Fibroblast of the aortic adventitia (primary cell): ENCODE measurements at regions not wholly inside any gene's neighbourhood (a gene's known extent, or its start where the extent isn't known, plus 50 kb on each side); places are given as distances from the start of the nearest gene placed in this dataset.

Experiments
- DNase-seq: peaks from one replicate; pipeline ENCODE4 v3.0.0-alpha.2; 2010; ENCODE audit warnings: low read depth
- H3K4me3 ChIP-seq: 2 replicates; pipeline ENCODE4 v1.5.1; 2011; ENCODE audit warnings: low read depth, mild to moderate bottlenecking, control low read depth, low read length, moderate library complexity
- CTCF ChIP-seq: IDR thresholded peaks from 2 replicates; pipeline ENCODE4 v1.5.1; 2011; ENCODE audit warnings: mild to moderate bottlenecking, low read length, control low read depth, inconsistent platforms; ENCODE audit not compliant: insufficient read depth

GRCh38 chr3:90056281-90057032 is 949.0 kb downstream of the EPHA3 start:
- no peak for TF ChIP-seq CTCF
- no peak overlapping the region for H3K4me3 ChIP-seq
- no peak for DNase-seq

GRCh38 chr3:90062016-90062415 is 954.6 kb downstream of the EPHA3 start:
- no peak overlapping the region for H3K4me3 ChIP-seq
- DNase-seq = peak; percentile 35
- TF ChIP-seq CTCF = no peak

GRCh38 chr3:90062631-90063200 is 955.3 kb downstream of the EPHA3 start:
- peak; percentile 2 for DNase-seq
- no peak for TF ChIP-seq CTCF
- no peak overlapping the region for H3K4me3 ChIP-seq

- DNase-seq = no peak
- H3K4me3 ChIP-seq = no peak overlapping the region
- TF ChIP-seq CTCF = no peak
These were observed 961.4 kb downstream of the EPHA3 start for GRCh38 chr3:90068783-90069182.

- no peak for TF ChIP-seq CTCF
- DNase-seq = no peak
- no peak overlapping the region for H3K4me3 ChIP-seq
These were observed 962.3 kb downstream of the EPHA3 start for GRCh38 chr3:90069748-90070147.

- H3K4me3 ChIP-seq = no peak overlapping the region
- TF ChIP-seq CTCF = no peak
- DNase-seq = no peak
These were observed 968.7 kb downstream of the EPHA3 start for GRCh38 chr3:90076136-90076535.
